GM18858 (cell line): ENCODE measurements at regions not wholly inside any gene's neighbourhood (a gene's known extent, or its start where the extent isn't known, plus 50 kb on each side); places are given as distances from the start of the nearest gene placed in this dataset.
"Not testable (repeated sequence)": the region's sequence is repeated elsewhere in the genome, so short reads cannot be mapped to it uniquely, and the experiment has no call there.

Experiments used
- ATAC-seq: cut with Tn5 transposase; IDR thresholded peaks from one replicate; pipeline ENCODE4 v1.9.1; 2021; ENCODE audit not compliant: unreplicated experiment

GRCh38 chr1:193916452-193916851 lies 730.0 kb upstream of the B3GALT2 start:
- no peak for ATAC-seq

- no peak for ATAC-seq
Measured at GRCh38 chr1:193914871-193915270, 728.5 kb upstream of the B3GALT2 start.

GRCh38 chr1:193909406-193910082 lies 723.1 kb upstream of the B3GALT2 start:
- no peak for ATAC-seq

GRCh38 chr1:193905288-193906085 lies 719.1 kb upstream of the B3GALT2 start:
- no peak for ATAC-seq

GRCh38 chr1:193891788-193892187 lies 705.4 kb upstream of the B3GALT2 start:
- no peak for ATAC-seq

- no peak for ATAC-seq
Measured at GRCh38 chr1:193890935-193891334, 704.5 kb upstream of the B3GALT2 start.

GRCh38 chr1:193884848-193885558 lies 698.6 kb upstream of the B3GALT2 start:
- no peak for ATAC-seq

GRCh38 chr1:193877920-193878319 lies 691.5 kb upstream of the B3GALT2 start:
- not testable (repeated sequence) for ATAC-seq

- ATAC-seq = no peak
Measured at GRCh38 chr1:193868425-193868824, 682.0 kb upstream of the B3GALT2 start.

- ATAC-seq = no peak
Measured at GRCh38 chr1:193856261-193856660, 669.8 kb upstream of the B3GALT2 start.

- no peak for ATAC-seq
Measured at GRCh38 chr1:193850745-193851144, 664.3 kb upstream of the B3GALT2 start.

GRCh38 chr1:193846876-193847604 lies 660.6 kb upstream of the B3GALT2 start:
- no peak for ATAC-seq

- no peak for ATAC-seq
Measured at GRCh38 chr1:193846411-193846810, 660.0 kb upstream of the B3GALT2 start.

- ATAC-seq = no peak
Measured at GRCh38 chr1:193841857-193842256, 655.4 kb upstream of the B3GALT2 start.

GRCh38 chr1:193831465-193831864 lies 645.1 kb upstream of the B3GALT2 start:
- no peak for ATAC-seq

- no peak for ATAC-seq
Measured at GRCh38 chr1:193827516-193827915, 641.1 kb upstream of the B3GALT2 start.

- ATAC-seq = no peak
Measured at GRCh38 chr1:193819376-193819775, 633.0 kb upstream of the B3GALT2 start.

- ATAC-seq = no peak
Measured at GRCh38 chr1:193807208-193807607, 620.8 kb upstream of the B3GALT2 start.

GRCh38 chr1:193806079-193807048 lies 620.0 kb upstream of the B3GALT2 start:
- ATAC-seq = no peak
